ENCODE measurements at regions not wholly inside any gene's neighbourhood (a gene's known extent, or its start where the extent isn't known, plus 50 kb on each side); places are given as distances from the start of the nearest gene placed in this dataset.

DNA sequence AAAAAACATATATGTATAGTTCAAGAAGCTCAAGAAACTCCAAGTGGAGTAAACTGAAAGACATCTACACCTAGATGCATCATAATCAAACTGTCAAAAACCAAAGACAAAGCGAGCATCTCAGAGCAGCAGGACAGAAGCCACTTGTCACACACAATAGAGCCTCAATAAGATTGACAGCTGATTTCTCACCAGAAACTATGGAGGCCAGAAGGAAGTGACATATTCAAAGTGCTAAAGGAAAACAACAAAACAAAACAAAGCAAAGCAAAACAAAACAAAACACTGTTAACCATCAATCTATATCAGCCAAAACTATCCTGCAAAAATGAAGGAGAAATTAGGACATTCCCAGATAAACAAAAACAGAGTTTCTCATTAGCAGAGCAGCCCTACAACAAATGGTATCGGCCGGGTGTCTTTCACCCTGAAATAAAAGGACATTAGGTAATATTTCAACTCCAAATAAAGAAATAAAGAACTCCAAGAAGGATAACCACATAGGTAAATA is 65.8 kb upstream of the SEPTIN5 start:
- no peaks in the 10 kb centered on the region for H3K36me3 ChIP-seq
- no peak overlapping the region for H3K4me3 ChIP-seq
- no peaks in the 10 kb centered on the region for H4K20me1 ChIP-seq
- no peak for TF ChIP-seq Cebpa-rat (IDR thresholded peaks at IDR 0.05)
- H3K4me1 ChIP-seq: no peaks in the 10 kb centered on the region
- H3K9ac ChIP-seq: no peak overlapping the region
- peaks cover 40% of the 10 kb centered on the region for H3K9me3 ChIP-seq
- no peak overlapping the region for H3K4me2 ChIP-seq
- H3K27me3 ChIP-seq: no peaks in the 10 kb centered on the region
- H3K27ac ChIP-seq: no peak overlapping the region

- Histone ChIP-seq H3K4me2 (no peak overlapping the region), H3K36me3 (no peaks in the 10 kb centered on the region), H3K9ac (no peak overlapping the region), H3K27me3 (no peaks in the 10 kb centered on the region), H3K4me1 (no peaks in the 10 kb centered on the region), H4K20me1 (no peaks in the 10 kb centered on the region), H3K9me3 (peaks cover 25% of the 10 kb centered on the region), H3K27ac (no peak overlapping the region), H3K4me3 (no peak overlapping the region)
- no peak for TF ChIP-seq Cebpa-rat (IDR thresholded peaks at IDR 0.05)
Measured at GRCh38 chr22:19652316-19652715, 62.0 kb upstream of the SEPTIN5 start.

- Histone ChIP-seq H3K4me1 (no peaks in the 10 kb centered on the region), H3K36me3 (no peaks in the 10 kb centered on the region)
Measured at GRCh38 chr22:19654338-19654987, 59.8 kb upstream of the SEPTIN5 start.

DNA sequence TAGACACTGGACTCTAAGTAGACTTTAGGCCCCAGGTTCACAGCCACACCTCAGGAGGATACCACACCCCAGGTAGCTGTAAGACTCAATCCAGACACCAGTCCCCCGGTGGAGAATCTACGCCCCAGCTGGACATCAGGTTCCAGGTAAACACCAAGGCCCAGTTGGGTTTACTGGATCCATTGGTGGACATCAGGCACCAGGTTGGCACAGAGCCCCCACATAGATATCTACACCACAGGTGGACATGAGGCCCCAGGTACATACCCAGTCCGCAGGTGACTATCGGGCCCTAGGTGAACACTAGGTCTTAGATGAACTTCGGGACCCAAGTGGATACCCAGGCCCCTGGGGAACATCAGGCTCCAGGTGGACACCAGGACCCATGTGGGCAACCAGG is 58.9 kb upstream of the SEPTIN5 start:
- Histone ChIP-seq H4K20me1 (no peaks in the 10 kb centered on the region), H3K27ac (no peak overlapping the region), H3K9me3 (no peaks in the 10 kb centered on the region), H3K4me3 (no peak overlapping the region), H3K36me3 (no peaks in the 10 kb centered on the region), H3K4me1 (no peaks in the 10 kb centered on the region), H3K27me3 (no peaks in the 10 kb centered on the region), H3K9ac (no peak overlapping the region), H3K4me2 (no peak overlapping the region)
- TF ChIP-seq Cebpa-rat (IDR thresholded peaks at IDR 0.05): no peak

More at GRCh38 chr22:19654338-19654987, 59.8 kb upstream of the SEPTIN5 start:
- no peak for TF ChIP-seq Cebpa-rat (IDR thresholded peaks at IDR 0.05)
- H3K27me3 ChIP-seq: no peaks in the 10 kb centered on the region
- H3K27ac ChIP-seq: no peak overlapping the region
- no peak overlapping the region for H3K4me3 ChIP-seq
- no peak overlapping the region for H3K9ac ChIP-seq
- H3K4me2 ChIP-seq: no peak overlapping the region
- H3K9me3 ChIP-seq: peaks cover 4% of the 10 kb centered on the region
- no peaks in the 10 kb centered on the region for H4K20me1 ChIP-seq

DNA sequence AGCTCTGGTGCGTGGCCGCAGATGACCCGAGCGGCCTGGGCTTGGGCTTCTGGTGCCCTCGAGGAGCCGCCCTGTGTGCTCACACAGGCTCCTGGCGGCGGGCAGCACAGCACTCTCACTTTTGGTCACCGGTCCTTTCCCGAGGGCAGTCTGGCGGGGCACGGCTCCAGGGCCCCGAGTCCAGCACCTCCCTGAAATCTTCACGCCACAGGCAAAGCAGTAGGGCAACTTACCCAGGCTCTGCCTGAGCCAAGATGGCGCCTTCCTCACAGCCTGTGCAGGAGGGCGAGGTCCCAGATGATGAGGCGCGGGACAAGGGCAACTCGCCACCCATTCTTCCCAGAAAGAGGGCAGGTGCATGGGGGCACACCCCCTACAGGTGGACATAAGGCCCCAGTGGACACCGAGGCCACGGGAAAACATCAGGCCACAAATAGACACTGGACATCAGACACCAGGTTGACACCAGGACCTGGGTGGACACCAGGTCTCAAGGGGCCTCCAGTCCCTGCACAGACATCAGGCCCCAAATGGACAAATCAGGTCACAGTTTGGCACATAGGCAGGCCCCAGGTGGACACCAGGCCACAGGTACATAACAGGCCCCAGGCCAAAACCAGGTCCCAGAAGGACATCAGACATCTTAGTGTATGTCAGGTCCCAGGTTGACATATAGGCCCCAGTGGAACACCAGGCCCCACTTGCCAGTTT is 57.6 kb upstream of the SEPTIN5 start:
- no peaks in the 10 kb centered on the region for H3K36me3 ChIP-seq
- no peaks in the 10 kb centered on the region for H3K9me3 ChIP-seq
- H3K9ac ChIP-seq: no peak overlapping the region
- no peak overlapping the region for H3K4me2 ChIP-seq
- H4K20me1 ChIP-seq: no peaks in the 10 kb centered on the region
- no peak overlapping the region for H3K27ac ChIP-seq
- H3K4me3 ChIP-seq: no peak overlapping the region
- H3K27me3 ChIP-seq: no peaks in the 10 kb centered on the region
- peaks cover 11% of the 10 kb centered on the region for H3K4me1 ChIP-seq
- no peak for TF ChIP-seq Cebpa-rat (IDR thresholded peaks at IDR 0.05)

DNA sequence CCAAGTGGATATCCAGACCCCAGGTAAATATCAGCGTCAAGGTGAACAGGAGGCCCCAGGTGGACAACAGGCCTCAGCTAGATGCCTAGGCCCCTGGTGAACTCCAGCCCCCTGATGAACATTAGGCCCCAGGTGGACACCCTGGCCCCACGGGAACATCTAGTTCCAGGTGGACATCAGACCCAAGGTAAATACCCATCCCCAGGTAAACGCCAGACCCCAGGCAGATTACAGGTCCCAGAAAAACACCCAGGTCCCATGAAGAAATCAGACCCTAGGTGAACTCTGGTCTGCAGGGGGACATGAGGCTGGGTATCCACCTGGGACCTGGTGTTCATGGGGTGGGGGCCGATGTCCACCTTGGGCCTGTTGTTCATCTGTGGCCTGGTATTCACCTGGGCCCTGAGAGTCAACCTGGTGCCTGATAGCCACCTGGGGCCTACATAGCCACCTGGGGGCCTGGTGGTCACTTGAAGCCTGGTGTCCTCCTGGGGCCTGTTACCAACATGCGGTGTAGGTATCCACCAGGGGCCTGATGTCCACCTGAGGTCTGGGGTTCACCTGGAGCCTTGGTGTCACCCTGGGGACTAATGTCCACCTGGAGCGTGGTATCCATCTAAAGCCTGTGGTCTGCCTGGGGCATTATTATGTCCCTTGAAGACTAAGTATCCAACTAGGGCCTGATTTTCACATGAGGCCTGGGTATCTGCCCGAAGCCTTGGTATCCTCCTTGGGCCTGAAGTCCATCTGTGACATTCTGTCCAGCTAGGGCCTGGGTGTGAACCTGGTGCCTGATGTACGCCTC is 56.8 kb upstream of the SEPTIN5 start:
- H4K20me1 ChIP-seq: no peaks in the 10 kb centered on the region

GRCh38 chr22:19658057-19658966 is 56.0 kb upstream of the SEPTIN5 start:
- no peaks in the 10 kb centered on the region for H3K27me3 ChIP-seq
- peaks cover 22% of the 10 kb centered on the region for H3K4me1 ChIP-seq
- no peak overlapping the region for H3K9ac ChIP-seq
- no peak overlapping the region for H3K27ac ChIP-seq
- H3K4me3 ChIP-seq: no peak overlapping the region
- no peaks in the 10 kb centered on the region for H3K9me3 ChIP-seq
- H3K36me3 ChIP-seq: no peaks in the 10 kb centered on the region
- H4K20me1 ChIP-seq: no peaks in the 10 kb centered on the region
- no peak overlapping the region for H3K4me2 ChIP-seq
- no peak for TF ChIP-seq Cebpa-rat (IDR thresholded peaks at IDR 0.05)

More for the DNA sequence above, 56.8 kb upstream of the SEPTIN5 start:
- H3K9me3 ChIP-seq: no peaks in the 10 kb centered on the region
- no peak overlapping the region for H3K27ac ChIP-seq
- no peaks in the 10 kb centered on the region for H3K27me3 ChIP-seq
- no peak overlapping the region for H3K4me2 ChIP-seq
- no peak overlapping the region for H3K9ac ChIP-seq
- H3K36me3 ChIP-seq: no peaks in the 10 kb centered on the region
- TF ChIP-seq Cebpa-rat (IDR thresholded peaks at IDR 0.05): no peak
- H3K4me3 ChIP-seq: no peak overlapping the region
- H3K4me1 ChIP-seq: peaks cover 15% of the 10 kb centered on the region

DNA sequence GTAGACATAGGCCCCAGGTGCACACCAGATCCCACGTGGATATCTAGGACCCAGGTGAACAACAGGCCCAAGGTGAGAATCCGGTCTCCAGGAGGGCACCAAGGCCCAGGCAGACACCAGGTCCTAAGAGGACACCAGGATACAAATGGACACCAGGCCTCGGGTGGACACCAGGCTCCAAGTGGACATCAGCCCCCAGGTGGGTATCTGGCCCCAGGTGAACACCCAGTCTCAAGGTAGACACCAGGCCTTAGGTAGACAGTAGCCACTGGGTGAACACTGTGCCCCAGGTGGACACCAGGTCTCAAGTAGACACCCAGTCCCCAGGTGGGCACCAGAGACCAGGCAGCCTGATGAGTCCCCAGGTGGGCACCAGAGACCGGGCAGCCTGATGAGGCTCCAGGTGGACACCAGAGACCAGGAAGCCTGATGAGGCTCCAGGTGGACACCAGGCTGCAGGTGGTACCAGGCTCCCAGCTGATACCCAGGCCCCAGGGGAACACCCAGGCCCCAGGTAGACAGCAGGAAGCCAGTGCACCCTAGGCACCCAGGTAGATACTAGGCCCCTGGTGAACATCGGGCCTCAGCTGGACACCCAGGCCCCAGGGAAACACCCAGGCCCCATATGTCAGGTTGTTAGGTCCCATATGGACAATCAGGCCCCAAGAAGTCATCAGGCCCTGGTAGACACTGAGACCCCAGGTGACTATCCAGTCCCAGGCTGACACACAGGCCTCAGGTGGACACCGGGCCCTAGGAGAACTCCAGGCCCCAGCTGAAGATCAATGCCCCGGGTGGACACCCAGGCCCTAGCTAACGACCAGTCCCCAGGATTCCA is 55.1 kb upstream of the SEPTIN5 start:
- Histone ChIP-seq H4K20me1 (no peaks in the 10 kb centered on the region), H3K4me3 (no peak overlapping the region), H3K27ac (no peak overlapping the region), H3K4me1 (peaks cover 31% of the 10 kb centered on the region), H3K4me2 (no peak overlapping the region), H3K9me3 (no peaks in the 10 kb centered on the region), H3K27me3 (no peaks in the 10 kb centered on the region), H3K36me3 (no peaks in the 10 kb centered on the region), H3K9ac (no peak overlapping the region)
- TF ChIP-seq Cebpa-rat (IDR thresholded peaks at IDR 0.05): no peak
